MM.1S (cell line): ENCODE measurements at regions not wholly inside any gene's neighbourhood (a gene's known extent, or its start where the extent isn't known, plus 50 kb on each side); places are given as distances from the start of the nearest gene placed in this dataset.

Source experiments
- DNase-seq: peaks from one replicate; pipeline ENCODE4 v3.0.0-alpha.2; 2015
- H2AFZ ChIP-seq: fragments of 300-600 bp; sonication (generic); 2 replicates; pipeline ENCODE4 v1.6.0; 2016; ENCODE audit warnings: antibody characterized with exemption, low read length
- H3F3A ChIP-seq: fragments of 300-600 bp; sonication (generic); 2 replicates; pipeline ENCODE4 v1.6.1; 2016; ENCODE audit warnings: mild to moderate bottlenecking, antibody characterized with exemption, low read length, moderate library complexity, mixed read lengths; ENCODE audit not compliant: insufficient read depth
- H3K27ac ChIP-seq: fragments of 300-600 bp; sonication (generic); 2 replicates; pipeline ENCODE4 v1.5.1; 2016; ENCODE audit warnings: mild to moderate bottlenecking, low read length
- H3K27me3 ChIP-seq: fragments of 300-600 bp; sonication (generic); replicated peaks from 2 replicates; pipeline ENCODE4 v1.6.0; 2016; ENCODE audit warnings: low read length; ENCODE audit not compliant: insufficient read depth
- H3K36me3 ChIP-seq: fragments of 300-600 bp; sonication (generic); replicated peaks from 2 replicates; pipeline ENCODE4 v1.6.1; 2016; ENCODE audit warnings: mild to moderate bottlenecking, low read length, mixed read lengths; ENCODE audit not compliant: insufficient read depth
- H3K4me1 ChIP-seq: fragments of 300-600 bp; sonication (generic); 2 replicates; pipeline ENCODE4 v1.6.1; 2016; ENCODE audit warnings: low read length, mixed read lengths
- H3K4me2 ChIP-seq: fragments of 300-600 bp; sonication (generic); 2 replicates; pipeline ENCODE4 v1.6.0; 2016; ENCODE audit warnings: low read depth, low read length
- H3K4me3 ChIP-seq: fragments of 300-600 bp; sonication (generic); 2 replicates; pipeline ENCODE4 v1.5.1; 2016; ENCODE audit warnings: low read length, mixed read lengths
- H3K79me2 ChIP-seq: fragments of 300-600 bp; sonication (generic); 2 replicates; pipeline ENCODE4 v1.6.1; 2016; ENCODE audit warnings: mixed run types, low read length, mixed read lengths
- H3K9ac ChIP-seq: fragments of 300-600 bp; sonication (generic); 2 replicates; pipeline ENCODE4 v1.6.1; 2016; ENCODE audit warnings: low read length, mixed read lengths
- H3K9me2 ChIP-seq: fragments of 300-600 bp; sonication (generic); replicated peaks from 2 replicates; pipeline ENCODE4 v1.6.1; 2016; ENCODE audit warnings: mild to moderate bottlenecking, low read length, mixed read lengths; ENCODE audit not compliant: insufficient read depth
- H3K9me3 ChIP-seq: fragments of 300-600 bp; sonication (generic); replicated peaks from 2 replicates; pipeline ENCODE4 v1.6.1; 2016; ENCODE audit warnings: mild to moderate bottlenecking, low read length, mixed read lengths; ENCODE audit not compliant: insufficient read depth
- H4K20me1 ChIP-seq: fragments of 300-600 bp; sonication (generic); 2 replicates; pipeline ENCODE4 v1.6.1; 2016; ENCODE audit warnings: mild to moderate bottlenecking, low read length, moderate library complexity, mixed read lengths; ENCODE audit not compliant: insufficient read depth
- EZH2 ChIP-seq: fragments of 300-600 bp; sonication (generic); optimal IDR thresholded peaks from 2 replicates; pipeline ENCODE3; 2017; ENCODE audit warnings: low read depth, mild to moderate bottlenecking, antibody characterized with exemption, low read length, mixed read lengths
- EZH2phosphoT487 ChIP-seq: fragments of 300-600 bp; sonication (generic); IDR thresholded peaks from 2 replicates; pipeline ENCODE4 v1.6.1; 2018; ENCODE audit warnings: antibody characterized with exemption, low read length
- TF ChIP-seq, protein P1 (sequence below): fragments of 300-600 bp; sonication (generic); IDR thresholded peaks from 2 replicates; pipeline ENCODE4 v1.5.1; 2016; ENCODE audit warnings: antibody characterized with exemption, low read length, mixed read lengths

GRCh38 chr20:57759724-57760123, 49.9 kb upstream of the PMEPA1 start:
- H3K4me1 ChIP-seq, result no peaks in the 10 kb centered on the region
- no peak overlapping the region for H3K9ac ChIP-seq
- no peaks in the 10 kb centered on the region for H3K9me3 ChIP-seq
- H3K9me2 ChIP-seq, result no peaks in the 10 kb centered on the region
- no peak overlapping the region for H3K4me2 ChIP-seq
- peaks cover 38% of the 10 kb centered on the region for H3K27me3 ChIP-seq
- no peaks in the 10 kb centered on the region for H4K20me1 ChIP-seq
- no peak overlapping the region for H3K27ac ChIP-seq
- no peak overlapping the region for H2AFZ ChIP-seq
- no peaks in the 10 kb centered on the region for H3K36me3 ChIP-seq
- no peaks in the 10 kb centered on the region for H3F3A ChIP-seq
- no peak overlapping the region for H3K4me3 ChIP-seq
- TF ChIP-seq, protein P1, sequence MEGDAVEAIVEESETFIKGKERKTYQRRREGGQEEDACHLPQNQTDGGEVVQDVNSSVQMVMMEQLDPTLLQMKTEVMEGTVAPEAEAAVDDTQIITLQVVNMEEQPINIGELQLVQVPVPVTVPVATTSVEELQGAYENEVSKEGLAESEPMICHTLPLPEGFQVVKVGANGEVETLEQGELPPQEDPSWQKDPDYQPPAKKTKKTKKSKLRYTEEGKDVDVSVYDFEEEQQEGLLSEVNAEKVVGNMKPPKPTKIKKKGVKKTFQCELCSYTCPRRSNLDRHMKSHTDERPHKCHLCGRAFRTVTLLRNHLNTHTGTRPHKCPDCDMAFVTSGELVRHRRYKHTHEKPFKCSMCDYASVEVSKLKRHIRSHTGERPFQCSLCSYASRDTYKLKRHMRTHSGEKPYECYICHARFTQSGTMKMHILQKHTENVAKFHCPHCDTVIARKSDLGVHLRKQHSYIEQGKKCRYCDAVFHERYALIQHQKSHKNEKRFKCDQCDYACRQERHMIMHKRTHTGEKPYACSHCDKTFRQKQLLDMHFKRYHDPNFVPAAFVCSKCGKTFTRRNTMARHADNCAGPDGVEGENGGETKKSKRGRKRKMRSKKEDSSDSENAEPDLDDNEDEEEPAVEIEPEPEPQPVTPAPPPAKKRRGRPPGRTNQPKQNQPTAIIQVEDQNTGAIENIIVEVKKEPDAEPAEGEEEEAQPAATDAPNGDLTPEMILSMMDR, result no peak
- TF ChIP-seq EZH2 (no peak), EZH2phosphoT487 (no peak)
- DNase-seq, result no peak
- H3K79me2 ChIP-seq, result no peaks in the 10 kb centered on the region
